ENCODE measurements at regions not wholly inside any gene's neighbourhood (a gene's known extent, or its start where the extent isn't known, plus 50 kb on each side); places are given as distances from the start of the nearest gene placed in this dataset.

- DNase-seq (ENCODE audit: low read depth) = no peak
Observed at GRCh38 chrX:57848857-57849256, 61.4 kb downstream of the ZXDA start.

- DNase-seq (ENCODE audit: low read depth) = no peak
Observed at GRCh38 chrX:57822818-57823217, 87.4 kb downstream of the ZXDA start.

GRCh38 chrX:57822398-57822797 is 87.9 kb downstream of the ZXDA start:
- no peak for DNase-seq (ENCODE audit: low read depth)

GRCh38 chrX:57821703-57822387 is 88.4 kb downstream of the ZXDA start:
- peak; percentile 18 for DNase-seq (ENCODE audit: low read depth)

- no peak for DNase-seq (ENCODE audit: low read depth)
Observed at GRCh38 chrX:57817302-57817701, 93.0 kb downstream of the ZXDA start.

- no peak for DNase-seq (ENCODE audit: low read depth)
Observed at GRCh38 chrX:57772637-57773036, 92.6 kb upstream of the NLRP2B start.

- DNase-seq (ENCODE audit: low read depth) = no peak
Observed at GRCh38 chrX:57771689-57772088, 91.6 kb upstream of the NLRP2B start.

- no peak for DNase-seq (ENCODE audit: low read depth)
Observed at GRCh38 chrX:57752866-57753265, 72.8 kb upstream of the NLRP2B start.

- no peak for DNase-seq (ENCODE audit: low read depth)
Observed at GRCh38 chrX:57741107-57741506, 61.0 kb upstream of the NLRP2B start.

GRCh38 chrX:57737881-57738280 is 57.8 kb upstream of the NLRP2B start:
- no peak for DNase-seq (ENCODE audit: low read depth)

Measured in HS-5 (cell line).